ENCODE measurements at regions not wholly inside any gene's neighbourhood (a gene's known extent, or its start where the extent isn't known, plus 50 kb on each side); places are given as distances from the start of the nearest gene placed in this dataset.

- DNase-seq: no peak
Observed at GRCh38 chr10:113423981-113424721, 128.7 kb upstream of the HABP2 start.

DNA sequence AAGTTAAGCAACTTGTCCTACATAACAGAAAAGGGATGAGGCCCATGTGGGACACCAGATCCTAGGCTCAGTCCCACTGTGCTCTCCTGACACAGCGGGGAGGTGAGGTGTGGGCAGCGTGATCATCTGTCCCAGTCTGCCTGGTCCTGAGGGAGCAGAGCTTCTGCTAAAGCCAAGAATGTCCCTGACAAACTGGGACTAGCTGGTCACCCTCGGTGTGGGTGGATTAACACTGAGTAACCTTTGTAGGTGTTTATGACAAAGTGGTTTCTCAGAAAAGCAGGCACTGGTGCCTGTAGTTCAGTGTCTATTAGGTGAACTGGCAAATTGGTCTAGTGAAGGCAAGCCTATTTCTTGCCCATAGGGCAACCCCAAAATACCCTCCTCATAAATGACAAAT, 127.8 kb upstream of the HABP2 start:
- no peak for DNase-seq

GRCh38 chr10:113425541-113425951, 127.3 kb upstream of the HABP2 start:
- DNase-seq: no peak

- DNase-seq: no peak
Observed at GRCh38 chr10:113426181-113426877, 126.5 kb upstream of the HABP2 start.

GRCh38 chr10:113427236-113427735, 125.6 kb upstream of the HABP2 start:
- no peak for DNase-seq

DNA sequence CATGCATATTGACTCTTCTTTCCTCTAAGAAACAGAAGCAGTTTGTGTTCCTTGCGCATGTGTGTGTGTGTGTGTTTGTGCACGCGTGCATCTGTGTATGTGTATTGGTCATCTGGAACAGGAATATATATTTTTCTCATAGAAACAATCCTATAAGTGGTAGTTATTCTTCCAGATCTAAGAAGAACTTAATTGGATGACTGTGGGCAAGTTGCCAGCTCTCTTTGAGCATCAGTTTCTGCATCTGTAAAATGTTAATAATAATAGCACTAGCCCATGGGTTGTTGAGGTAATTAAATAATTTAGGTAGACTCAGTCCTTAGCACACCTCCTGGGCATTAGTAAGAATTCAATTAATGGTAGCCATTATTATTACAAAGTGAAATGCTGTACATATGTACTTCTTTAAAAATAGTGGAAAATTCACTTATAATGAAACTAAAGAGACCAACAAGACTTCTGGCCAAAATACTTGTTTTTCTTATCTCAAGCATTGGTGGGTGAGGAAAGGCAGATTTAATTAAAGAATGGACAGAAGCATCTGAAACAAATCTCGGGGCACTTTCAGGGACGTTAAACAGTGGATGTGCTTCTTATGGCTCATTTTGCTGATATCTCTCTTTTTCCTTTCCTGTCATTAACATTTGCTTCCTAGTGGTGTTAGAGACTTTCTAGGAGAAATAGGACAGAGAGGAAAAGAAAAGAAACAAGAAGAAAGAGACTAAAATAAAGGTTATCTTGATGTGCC, 124.9 kb upstream of the HABP2 start:
- no peak for DNase-seq

- DNase-seq: no peak
Observed at GRCh38 chr10:113430634-113431397, 122.0 kb upstream of the HABP2 start.

DNA sequence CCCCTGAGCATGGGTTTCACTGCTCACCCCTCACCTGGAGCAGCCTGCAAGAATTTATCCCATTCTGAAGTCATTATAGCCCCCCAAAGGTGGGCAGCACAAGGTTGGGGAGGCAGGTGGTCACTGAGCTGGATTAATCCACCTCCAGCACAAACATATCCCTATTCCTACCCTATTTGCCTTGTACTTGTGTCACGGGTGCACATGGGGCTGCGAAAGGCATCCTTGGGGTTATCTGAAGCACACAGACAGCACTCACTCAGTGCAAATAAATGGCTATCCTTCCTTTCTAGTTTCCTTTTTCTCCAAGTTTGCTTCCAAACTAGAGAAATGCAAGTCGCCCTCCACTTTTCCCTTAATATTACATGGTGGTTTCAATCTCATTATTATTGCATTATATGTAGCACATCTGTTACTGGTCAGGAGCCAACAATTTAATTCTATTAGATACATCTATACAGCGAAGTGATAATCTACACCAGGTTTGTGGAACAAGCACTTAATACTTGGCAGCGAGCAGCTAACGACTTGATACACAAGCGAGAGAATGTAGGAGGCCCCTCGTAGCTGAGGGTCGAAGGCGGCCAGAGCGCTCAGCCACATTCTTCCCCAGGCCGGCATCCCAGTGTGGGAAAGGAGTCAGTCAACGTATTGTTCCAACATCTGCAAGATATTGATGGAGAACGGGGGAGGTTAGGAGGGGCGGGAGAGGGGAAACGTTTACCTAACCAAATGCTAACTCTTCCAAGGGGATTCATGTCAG, 121.3 kb upstream of the HABP2 start:
- no peak for DNase-seq

DNA sequence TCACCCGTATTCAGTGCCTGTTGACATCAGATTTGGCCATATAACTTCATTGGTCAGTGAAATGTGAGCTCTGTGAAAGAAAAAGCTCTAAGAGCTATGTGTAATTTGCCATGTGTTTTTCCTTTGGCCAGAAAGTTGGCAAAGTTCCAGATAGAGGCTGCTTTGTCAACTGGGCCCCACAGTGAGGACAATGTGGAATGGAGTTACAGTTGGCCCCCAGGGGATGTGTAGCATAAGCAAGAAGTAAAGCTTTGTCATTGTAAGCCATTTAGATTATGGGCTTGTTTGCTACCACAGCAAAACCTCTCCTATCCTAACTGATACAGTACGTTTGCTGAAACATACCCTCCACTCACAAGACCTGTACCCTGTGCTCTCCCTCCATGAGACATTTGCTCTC, 119.1 kb upstream of the HABP2 start:
- DNase-seq: no peak

DNA sequence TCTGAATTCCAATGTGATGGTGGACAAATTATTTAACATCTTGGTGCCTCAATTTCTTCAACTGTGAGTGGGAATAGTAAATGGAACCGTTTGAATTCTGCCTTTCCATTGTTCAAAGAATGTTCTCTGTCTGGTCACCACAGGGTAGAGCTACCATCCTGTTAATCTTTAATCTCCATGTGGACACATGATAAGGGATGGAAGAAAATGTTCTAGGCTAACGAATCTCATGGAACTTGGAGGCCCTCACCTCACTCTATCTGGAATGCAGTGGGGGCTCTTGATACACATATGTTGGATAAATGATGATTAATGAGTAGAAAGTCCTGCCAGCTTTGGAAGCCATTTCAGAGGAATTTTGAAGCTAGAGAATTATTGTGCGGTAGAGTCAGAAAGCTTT, 118.5 kb upstream of the HABP2 start:
- no peak for DNase-seq

- DNase-seq: no peak
Observed at GRCh38 chr10:113434950-113435349, 117.9 kb upstream of the HABP2 start.

- no peak for DNase-seq
Observed at GRCh38 chr10:113435881-113436280, 117.0 kb upstream of the HABP2 start.

- no peak for DNase-seq
Observed at GRCh38 chr10:113436851-113437250, 116.0 kb upstream of the HABP2 start.

DNA sequence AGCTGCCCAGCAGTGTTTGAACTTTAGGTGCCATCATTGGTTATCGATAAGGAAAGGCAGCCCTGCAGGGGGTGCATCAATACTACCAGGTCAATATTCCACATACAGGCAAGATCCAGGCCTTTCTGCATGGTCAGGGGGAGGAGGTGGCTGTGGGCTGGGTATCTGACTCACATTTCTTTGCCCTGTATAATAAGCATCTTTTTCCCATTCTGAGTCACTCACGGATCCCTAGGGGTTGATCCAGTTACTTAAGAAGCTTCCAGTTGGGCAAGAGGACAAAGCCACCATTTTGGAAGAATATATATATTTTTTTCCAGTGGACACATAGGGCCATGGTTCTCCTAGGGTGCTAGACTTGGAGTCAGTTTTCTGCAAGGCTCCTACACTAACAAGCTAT, 114.2 kb upstream of the HABP2 start:
- DNase-seq: no peak

DNA sequence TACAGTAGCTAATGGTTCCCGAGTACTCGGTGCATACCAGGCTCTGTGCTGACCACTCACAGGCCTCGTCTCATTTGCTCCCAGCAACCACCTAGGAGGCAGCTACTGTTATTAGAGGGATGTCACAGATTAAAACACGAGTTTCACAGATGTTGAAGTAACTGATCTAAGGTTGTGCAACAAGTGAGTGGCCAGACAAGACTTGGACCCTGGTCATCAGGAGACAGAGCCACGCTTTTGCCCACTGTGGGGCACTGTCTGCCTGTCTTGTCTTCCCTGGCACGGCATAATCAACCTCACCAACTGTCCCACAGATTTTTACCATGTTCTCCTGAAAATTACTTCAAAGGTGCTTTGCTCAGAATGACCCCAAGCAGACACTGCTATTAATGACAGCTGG, 111.6 kb upstream of the HABP2 start:
- DNase-seq: peak; percentile 13

- no peak for DNase-seq
Observed at GRCh38 chr10:113441686-113442270, 111.1 kb upstream of the HABP2 start.

GRCh38 chr10:113442336-113442735, 110.5 kb upstream of the HABP2 start:
- no peak for DNase-seq

GRCh38 chr10:113443141-113443925, 109.5 kb upstream of the HABP2 start:
- DNase-seq: no peak

DNA sequence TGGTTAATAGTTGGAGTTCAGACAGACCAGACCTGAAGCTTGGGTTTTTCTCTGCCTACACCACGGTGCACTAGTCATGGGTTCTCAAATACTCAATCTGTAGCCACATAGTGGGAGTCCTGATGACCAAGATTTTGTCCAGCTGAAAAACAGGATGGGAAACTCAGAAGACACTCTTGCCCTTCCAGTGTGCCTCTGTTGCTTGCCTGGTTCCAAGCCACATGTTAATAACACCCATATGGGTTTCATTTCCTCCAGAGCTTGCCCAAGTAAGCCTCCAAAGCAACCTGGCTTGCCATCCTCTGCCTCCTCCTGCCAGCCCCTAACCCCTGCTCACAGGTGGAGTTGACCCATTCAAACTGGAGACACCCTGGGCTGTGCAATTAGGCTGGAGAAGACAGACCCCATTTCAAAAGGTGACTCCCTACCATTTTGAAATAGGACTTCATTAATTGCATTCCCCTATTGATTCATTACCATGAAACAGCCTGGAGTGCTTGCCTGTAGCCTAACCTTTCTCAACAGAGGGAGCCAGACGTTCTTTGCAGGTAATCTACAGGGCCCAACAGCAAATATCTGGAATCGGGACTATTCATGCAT, 108.0 kb upstream of the HABP2 start:
- DNase-seq: no peak

DNA sequence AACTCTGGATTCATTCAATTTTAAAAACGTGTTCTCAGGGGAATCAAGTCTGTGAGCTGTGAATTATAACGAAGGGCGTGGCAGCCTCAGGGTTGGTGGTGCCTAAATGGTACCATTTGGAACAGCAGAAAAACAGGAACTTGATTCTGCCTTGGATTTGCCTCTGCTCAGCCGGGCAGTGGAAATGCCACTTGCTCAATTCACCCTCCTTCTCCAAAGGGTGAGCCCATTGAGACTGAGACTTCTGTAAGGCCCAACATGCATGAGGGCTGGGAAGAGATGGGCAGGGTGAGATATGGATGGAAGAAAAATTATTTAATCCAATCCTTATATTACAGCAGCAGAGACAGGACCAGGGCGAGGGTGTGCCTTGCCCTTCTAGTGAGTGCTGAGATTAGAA, 107.1 kb upstream of the HABP2 start:
- no peak for DNase-seq

DNA sequence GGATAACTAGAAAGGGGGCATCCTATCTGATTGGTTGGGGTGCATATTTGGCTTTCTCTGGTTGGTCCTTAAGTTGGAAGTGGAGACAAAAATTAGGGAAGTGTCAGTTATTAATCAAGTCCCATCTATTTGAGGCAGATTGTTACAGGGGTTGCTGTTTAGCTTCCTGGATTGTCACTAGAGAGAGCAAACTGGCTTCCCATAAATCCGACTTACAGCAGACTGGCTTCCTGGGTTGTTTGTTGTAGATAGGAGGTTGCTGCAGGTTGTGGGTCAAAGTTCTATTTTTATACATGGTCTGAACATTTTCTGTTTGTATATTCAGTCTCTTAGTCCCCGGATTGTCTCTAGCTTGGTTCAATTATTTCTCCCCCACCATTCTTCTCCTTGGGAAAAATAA, 106.1 kb upstream of the HABP2 start:
- DNase-seq: no peak

Measured in HCEC 1CT (cell line).